GM18520 (cell line): ENCODE measurements at regions not wholly inside any gene's neighbourhood (a gene's known extent, or its start where the extent isn't known, plus 50 kb on each side); places are given as distances from the start of the nearest gene placed in this dataset.

Source experiments
- ATAC-seq: cut with Tn5 transposase; IDR thresholded peaks from one replicate; pipeline ENCODE4 v1.9.1; 2021; ENCODE audit not compliant: unreplicated experiment

DNA sequence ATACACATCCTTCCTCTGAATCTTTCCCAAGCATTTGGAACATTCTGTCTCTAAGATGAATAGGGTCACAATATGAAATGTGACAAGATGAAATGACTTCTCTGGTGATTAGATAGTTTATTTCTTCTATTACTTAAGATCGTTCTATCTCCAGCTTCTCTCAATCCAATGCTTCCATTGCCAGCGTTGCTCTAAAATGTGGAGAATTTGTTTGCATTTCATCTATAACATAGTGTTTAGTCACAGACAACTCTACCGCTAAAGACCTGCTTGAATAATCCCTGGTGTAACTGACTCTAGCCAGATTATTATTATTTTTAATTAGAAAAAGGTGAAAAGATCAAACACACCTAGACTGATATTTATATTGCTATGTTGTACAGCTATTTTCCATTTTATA is 184.7 kb upstream of the PRICKLE1 start:
- no peak for ATAC-seq

DNA sequence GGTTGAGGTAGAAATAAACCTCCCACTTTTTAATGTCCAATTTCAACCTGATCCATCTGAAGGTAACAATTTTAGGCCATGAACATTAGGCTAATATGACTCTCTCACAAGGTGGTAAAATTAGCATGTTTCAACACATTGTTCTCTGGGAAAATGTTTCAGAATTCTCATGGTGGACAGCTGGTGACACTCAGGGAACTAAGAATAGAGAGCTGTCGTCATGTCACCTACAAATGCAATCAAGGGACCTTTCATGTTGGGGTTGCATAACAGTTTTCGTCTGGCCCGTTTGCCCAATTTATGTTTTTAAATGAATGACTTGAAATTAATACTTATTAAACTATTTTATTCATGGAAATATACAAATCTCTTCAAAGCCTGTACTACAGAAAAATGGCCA is 180.7 kb upstream of the PRICKLE1 start:
- no peak for ATAC-seq

DNA sequence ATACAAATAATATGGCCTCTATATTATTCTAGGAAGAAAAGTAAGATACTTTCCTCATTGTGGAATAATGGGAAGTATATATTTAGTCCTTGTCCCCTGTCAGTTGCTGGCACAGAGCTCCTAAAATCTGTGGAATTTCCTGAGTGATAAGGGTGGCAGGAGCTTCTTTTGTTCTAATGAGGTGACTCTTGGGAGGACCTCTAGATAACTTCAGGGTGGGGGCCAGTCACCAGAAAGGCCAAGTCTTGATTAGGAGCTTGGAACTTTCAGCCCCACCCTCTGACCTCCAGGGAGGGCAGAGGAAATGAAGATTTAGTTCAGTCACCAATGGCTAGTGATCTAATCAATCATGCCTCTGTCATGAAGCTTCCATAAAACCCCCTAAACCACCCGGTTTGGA is 179.9 kb upstream of the PRICKLE1 start:
- ATAC-seq = no peak

DNA sequence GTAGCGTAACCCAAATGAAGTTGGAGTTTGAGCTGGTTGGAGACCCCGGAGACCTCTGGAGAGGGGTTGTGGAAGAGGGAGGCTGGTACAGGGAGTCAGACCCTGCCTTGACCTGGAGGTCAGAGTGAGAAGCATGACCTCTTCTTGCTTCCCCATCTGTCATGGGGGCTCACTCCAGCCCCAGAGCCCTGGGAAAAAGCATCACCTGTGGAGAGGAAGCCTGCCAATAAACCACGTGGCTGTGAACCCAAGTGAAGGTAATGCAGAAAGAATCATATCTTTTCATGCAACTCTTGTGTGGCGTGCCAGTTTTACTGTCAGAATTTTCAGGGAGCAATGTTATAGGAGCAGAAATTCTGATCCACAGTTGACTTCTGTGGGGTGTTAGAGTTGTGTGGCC is 178.5 kb upstream of the PRICKLE1 start:
- no peak for ATAC-seq

DNA sequence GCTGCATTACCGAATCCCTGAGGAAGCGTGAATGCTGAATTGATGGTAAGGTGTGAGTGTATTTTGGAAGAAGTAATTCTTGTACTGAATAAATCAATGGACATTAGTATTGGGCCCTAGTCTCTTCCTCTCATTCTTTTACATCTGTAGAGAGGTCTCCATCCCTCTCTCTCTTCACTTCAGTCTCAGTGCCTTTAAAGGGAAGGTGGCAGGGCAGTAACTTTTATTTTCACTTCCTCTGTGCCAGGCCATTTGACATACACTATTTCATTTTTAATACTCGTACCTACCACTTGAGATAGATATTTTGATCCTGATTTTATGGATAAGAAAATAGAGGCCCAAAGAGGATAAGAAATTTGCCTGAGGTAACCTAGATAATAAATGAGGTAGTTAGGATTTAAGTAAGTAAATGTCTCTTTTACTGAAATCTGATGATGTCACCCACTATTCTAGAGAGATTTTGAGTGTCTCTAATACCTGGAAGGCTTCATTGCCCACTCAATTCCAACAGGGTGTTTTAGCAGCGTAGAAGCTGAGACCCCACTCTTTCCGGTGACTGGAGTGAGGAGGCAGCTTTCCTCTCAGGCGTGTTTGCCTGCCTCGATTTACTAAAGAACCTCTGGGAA is 177.9 kb upstream of the PRICKLE1 start:
- ATAC-seq = no peak

DNA sequence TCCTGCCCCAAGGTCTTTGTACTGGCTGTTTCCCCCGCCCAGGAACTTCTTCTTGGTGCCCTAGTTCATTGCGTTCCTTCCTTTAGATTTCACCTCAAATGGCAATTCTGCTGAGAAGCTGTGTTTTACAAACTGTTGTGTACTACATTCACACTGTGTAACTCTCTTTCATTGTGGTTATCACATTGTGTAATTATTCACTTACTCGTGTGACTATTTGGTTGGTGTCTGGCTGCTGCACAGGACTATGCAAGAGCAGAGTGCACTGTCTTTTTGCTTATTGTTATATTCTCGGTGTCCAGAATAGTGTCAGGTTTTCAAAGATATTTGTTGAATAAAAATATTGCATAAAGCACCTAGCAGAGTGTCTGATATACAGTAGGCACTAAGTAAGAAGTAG is 177.2 kb upstream of the PRICKLE1 start:
- no peak for ATAC-seq

DNA sequence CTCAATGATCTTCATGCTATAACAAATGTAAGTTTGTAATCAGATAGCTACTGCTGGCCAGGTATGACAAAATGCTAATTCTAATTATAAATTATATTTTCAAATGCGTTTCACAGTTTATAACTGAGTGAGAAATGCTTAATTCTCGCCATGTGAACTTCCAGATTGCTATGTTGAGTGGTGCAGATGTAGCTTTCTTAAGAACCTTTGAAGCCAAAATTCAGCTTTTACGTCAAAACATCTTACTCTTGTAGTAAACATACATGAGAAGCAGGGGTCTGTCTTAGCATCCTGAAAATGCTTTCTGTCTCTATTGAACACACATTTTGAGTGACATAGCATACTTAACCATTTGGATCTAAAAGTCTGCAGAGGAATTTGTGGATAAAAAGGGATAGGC is 176.5 kb upstream of the PRICKLE1 start:
- ATAC-seq = no peak

DNA sequence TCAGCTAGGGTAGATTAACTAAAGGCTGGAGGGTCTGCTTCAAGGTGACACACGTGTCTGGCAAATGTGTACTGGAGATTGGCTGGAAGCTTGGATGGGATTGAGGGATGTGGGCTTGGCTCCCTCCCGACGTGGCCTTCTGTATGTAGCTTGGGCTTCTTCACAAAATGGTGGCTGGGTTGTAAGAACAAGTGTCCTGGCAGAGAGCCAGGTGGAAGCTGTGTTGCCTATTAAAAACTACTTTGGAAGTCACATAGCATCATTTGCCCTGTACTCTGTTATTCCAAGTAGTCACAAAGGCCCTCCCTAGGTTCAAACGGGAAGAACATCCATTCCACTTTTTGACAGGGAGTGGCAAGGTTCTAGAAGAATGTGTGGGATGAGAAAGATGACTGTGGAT is 174.1 kb upstream of the PRICKLE1 start:
- ATAC-seq = no peak

DNA sequence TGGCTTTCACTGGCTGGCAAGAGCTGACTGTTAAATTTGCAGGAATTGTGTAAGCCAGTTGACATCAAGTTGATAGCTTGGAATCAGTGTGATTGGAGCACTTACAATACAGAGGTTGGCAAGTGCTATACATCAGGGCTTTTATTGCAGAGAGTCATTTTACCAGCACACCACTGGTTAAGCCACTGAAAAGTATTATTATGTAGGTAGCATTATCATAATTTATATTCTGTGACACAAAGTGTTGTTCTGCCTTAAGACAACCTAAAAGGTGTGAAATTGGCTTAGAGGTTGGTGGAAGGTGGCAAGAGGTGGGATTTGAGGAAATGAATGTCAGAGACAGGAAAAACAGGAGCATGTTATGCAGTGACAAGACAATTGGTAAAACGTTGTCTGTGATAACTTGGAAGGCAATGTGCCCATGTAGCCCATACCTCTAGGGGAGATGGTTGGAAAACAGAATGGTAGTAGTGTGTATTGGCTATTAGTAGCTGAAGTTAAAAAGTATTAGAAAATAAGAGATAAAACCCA is 172.9 kb upstream of the PRICKLE1 start:
- no peak for ATAC-seq

DNA sequence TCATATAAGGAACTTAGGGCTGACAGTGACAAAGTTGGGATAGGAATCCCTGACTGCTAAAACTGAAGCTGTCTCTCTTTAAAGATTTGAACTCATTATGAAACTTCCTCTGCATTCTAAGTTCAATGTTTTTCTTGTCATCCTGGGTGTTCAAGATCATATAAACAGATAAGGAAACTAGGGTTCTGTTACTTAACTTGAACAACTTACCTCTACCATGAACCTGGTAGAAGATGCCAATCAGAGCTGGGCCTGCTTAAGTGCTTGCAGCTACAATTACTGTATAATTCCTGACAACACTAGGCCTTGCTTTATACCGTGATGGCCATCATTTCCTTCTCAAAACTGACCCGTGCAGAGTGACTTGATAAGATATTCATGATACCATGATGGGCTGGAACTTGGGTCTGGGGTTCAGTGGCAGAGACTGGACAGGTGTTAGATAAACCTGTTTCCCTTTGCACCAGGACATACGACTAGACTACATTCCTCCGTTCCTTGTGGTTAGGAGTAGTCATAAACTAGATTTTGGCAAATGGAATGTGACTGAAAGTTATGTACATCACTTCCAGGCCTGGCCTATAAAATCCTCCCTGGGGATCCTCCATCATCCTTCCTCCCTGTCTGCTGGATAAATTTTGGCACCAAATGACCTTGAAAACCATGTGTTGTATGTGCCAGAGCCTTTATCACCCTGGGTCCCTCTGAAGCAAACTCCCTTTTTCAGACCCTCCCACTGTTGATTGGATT is 172.2 kb upstream of the PRICKLE1 start:
- ATAC-seq = no peak

DNA sequence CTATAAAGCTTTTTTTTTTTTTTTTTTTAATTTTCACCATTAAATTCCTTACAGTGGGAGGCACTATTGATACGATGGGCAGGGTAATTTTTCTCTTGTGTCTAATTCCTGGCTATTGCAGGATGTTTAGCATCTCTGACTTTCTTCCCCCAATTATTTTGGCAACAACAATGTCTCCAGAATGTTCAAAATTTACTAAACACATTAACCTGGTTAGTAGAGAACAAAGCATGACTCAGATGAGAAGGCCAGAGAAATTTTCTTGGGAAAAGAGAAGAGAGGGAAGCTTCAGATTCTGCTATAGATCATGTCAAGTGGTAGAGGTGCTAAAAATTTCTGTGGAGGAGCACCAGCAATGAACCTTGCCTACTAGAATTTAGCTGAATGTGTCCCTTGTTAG is 171.5 kb upstream of the PRICKLE1 start:
- no peak for ATAC-seq

DNA sequence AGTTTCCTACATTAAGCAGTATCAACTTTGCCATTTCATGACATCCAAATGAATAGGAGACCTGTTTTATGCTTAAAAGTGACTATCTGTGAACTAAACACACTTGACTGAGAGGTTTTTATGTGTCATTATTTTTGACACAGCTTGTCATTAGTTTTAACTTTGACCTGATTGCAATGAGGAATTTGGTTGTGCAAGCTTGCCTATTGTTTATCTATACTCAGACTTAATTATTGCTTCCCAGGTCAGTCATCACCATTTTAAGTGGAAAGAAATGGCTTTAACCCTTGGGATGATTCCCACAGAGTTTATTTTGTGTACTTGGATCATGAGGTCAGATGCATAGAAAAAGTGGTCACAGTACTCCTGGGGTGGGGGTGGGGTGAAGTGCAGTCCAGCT is 171.0 kb upstream of the PRICKLE1 start:
- ATAC-seq = no peak

DNA sequence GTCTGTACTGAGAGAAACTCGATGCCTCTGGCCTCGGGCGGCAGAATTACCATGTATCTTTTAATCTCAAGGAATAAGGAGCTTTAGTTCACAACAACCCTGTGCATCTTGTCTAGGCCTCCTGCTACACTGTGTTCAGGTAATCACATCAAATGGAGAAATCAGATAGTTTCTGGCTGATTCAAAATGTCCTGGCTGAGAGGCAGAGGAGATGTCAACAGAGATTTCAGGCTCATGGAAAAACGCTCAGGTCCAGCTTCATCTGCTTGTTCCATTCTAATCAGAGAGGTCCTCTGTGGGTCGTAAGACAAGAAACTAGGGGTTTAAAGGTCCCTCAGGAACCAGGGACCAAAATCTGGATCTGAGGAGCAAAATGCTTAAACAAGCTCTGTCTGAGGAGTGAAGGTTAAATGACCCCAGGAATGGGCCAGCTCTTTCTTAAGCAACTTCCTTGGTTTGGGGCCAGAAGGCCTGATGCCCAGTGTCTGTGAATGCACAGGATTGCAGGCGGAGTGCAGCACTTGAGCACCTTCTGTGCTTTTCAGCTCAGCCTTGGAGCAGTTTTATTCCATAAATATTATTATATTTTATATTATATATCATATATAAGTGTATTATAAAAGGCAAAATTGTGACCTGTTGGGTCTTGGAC is 170.2 kb upstream of the PRICKLE1 start:
- no peak for ATAC-seq

DNA sequence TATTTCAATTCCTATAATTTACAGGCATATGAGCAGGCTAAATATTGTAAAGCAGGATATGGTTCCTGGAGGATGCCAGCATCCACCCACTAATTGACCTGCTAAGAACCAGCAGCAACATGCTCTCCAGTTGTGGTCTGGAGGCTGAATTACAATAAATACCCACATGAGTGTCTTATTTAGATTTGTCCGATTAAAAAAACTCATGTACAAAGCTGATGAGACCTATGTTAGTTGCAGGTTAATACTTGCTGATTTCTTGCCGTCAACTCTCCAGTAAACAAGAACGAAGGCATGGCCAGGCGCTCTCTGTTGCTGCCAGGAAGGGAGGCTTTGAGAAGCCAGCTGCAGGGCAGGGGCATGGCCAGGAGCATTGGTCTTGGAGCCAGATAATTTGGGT is 169.3 kb upstream of the PRICKLE1 start:
- no peak for ATAC-seq

DNA sequence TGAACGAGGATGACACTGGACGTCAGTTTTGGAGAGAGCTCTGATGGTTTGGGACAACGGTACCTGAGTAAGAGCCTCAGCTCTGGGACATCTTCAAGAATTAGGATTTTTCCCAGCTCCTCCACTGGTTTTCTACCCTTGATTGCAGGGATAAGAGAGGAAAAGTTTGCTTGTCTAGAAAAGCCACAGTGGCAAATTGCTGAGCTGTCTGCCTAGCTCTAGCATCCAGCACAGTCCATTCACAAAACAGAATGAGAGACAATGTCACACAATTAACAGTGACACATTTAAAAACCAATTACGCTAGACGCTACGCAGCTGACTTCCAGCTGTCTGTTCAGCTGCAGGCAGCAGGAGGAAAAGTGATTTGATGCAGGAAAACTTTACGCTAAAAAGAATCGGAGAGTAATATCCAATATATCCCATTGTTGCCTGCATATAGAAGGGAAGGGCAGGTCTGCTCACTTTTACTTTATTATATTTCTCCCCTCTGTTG is 168.1 kb upstream of the PRICKLE1 start:
- no peak for ATAC-seq

DNA sequence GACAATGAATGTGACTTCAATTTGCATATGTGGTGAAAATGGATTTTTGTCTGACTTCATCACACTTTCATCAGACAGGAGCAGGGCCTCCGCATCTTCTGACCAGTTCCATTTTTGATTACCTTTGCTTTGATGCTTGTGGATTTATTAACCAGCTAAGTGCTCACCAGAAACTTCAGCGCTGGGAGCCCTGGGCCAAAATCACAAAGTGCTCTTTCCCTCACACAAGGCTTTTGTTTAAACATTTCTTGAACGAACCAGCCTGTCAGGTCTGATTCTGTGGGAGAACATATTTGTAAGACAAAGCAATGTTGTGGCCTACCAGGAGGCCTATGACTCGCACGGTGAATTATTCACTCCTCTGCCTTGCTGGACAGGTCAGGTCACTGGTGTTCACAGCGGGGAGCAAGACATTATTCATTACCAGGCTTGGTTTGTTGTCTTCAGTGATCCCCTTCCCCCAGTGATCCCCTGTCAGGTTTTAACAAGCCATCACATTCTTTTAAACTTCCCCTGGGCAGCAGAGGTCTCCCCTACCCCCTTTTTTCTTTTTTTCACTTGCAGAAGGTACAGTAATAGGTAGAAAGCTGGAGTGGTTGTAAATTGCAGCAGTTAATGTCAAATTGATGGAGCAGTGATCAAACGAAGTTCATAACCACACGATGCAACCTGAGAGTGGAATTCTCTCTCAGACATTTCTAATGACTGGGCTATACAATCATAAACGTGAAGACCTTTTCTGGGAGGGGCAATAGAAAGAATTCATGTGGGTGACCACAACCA is 167.5 kb upstream of the PRICKLE1 start:
- peak; percentile 43 for ATAC-seq

DNA sequence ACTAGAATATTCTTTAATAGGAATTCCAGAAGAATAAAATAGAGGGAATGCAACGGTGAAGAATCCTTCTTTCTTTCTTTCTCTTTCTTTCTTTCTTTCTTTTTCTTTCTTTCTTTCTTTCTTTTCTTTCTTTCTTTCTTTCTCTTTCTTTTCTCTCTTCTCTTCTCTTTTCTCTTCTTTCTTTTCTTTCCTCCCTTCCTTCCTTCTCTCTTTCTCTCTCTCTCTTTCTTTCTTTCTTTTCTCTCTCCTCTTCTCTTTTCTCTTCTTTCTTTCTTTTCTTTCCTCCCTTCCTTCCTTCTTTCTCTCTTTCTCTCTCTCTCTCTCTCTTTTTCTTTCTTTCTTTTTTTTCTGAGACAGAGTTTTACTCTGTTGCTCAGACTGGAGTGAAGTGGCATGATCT is 160.8 kb upstream of the PRICKLE1 start:
- no peak for ATAC-seq

DNA sequence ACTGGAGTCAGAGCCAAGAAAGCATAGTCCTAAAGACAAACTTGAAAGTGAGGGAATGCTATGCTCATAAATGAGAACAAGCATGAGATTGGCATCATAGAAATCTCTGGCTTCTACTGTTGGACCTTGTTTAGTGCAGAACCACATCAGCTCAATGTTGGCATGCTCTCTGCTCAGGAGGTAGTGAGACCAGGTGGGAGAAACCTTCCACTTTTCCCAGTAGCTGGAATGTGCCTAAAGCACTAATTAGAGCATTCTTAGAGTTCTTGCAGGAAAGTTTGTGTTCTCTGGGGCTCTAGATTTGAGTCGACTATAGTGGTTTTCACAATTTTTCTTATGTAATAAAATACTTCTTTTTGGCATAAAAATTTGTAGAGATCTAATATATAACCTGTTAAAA is 159.7 kb upstream of the PRICKLE1 start:
- no peak for ATAC-seq

DNA sequence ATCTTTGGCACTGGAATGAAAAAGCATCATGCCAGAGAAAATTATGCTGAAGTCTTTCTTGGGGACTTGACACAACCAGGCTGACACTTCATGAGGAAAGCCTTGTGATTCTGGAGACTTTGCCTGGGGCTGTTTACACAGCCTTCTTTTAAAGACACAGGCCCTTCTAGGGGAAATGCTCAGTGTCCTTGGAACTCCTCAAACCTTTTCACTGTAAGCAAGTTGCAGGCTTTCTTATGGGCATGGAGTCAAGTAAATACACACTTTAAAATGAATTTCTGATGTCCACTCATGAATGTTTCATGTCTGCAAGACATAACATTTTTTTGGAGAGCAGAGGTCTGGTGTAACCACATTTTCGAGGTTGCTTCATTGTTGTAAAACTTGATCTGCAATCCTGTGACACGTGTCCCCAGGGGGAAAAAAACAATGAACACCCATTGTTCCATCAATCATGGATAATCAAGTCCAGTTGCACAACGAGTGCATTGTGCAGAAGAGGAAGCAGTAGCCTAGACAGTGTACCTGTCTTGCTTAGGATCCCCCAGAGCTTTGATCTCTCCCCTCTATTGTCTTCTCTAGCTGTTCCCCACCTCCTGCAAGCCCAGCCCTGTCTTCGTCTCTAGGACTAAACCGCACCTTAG is 155.1 kb upstream of the PRICKLE1 start:
- ATAC-seq = no peak

DNA sequence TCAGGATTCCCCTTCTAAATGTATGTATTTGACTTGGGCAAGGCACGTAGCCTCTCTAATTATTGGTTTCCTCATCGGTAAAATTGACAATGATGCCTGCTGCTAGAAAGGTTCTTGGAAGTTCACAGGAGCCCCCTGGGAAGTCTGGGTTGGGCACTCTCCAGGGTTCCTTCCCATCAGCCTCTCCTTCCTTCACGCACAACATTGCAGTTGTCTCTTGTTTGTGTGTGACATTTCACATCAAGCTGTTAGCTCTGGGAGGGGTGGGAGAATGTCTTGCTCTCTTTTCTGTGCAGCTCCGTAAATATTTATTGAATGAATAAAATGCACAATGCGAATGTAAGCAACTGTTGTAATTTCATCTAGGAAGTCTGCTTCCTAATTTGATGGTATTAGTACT is 153.2 kb upstream of the PRICKLE1 start:
- no peak for ATAC-seq
